ENCODE measurements at regions not wholly inside any gene's neighbourhood (a gene's known extent, or its start where the extent isn't known, plus 50 kb on each side); places are given as distances from the start of the nearest gene placed in this dataset.
"Not testable (repeated sequence)": the region's sequence is repeated elsewhere in the genome, so short reads cannot be mapped to it uniquely, and the experiment has no call there.

GRCh38 chr3:87706176-87706575, 352.6 kb downstream of the CGGBP1 start:
- TF ChIP-seq CTCF (IDR thresholded peaks at IDR 0.05; ENCODE audit: insufficient read depth, low read length, severe bottlenecking), result no peak
- no peaks in the 10 kb centered on the region for H3K36me3 ChIP-seq (ENCODE audit: control insufficient read depth, insufficient read depth, low read length)
- no peaks in the 10 kb centered on the region for H3K27me3 ChIP-seq (ENCODE audit: control insufficient read depth, insufficient read depth, low read length)
- DNase-seq (ENCODE audit: low read depth) (peak; percentile 70), FAIRE-seq (no peak)
- no peak overlapping the region for H3K4me3 ChIP-seq (ENCODE audit: low read depth, low read length)

- no peak overlapping the region for H3K4me3 ChIP-seq (ENCODE audit: low read depth, low read length)
- FAIRE-seq, result no peak
- TF ChIP-seq CTCF (IDR thresholded peaks at IDR 0.05; ENCODE audit: insufficient read depth, low read length, severe bottlenecking), result no peak
- DNase-seq (ENCODE audit: low read depth), result no peak
- H3K36me3 ChIP-seq (ENCODE audit: control insufficient read depth, insufficient read depth, low read length), result no peaks in the 10 kb centered on the region
- no peaks in the 10 kb centered on the region for H3K27me3 ChIP-seq (ENCODE audit: control insufficient read depth, insufficient read depth, low read length)
These were observed 356.2 kb downstream of the CGGBP1 start for GRCh38 chr3:87702600-87702999.

- TF ChIP-seq CTCF (IDR thresholded peaks at IDR 0.05; ENCODE audit: insufficient read depth, low read length, severe bottlenecking), result no peak
- Histone ChIP-seq H3K27me3 (ENCODE audit: control insufficient read depth, insufficient read depth, low read length) (no peaks in the 10 kb centered on the region), H3K4me3 (ENCODE audit: low read depth, low read length) (no peak overlapping the region), H3K36me3 (ENCODE audit: control insufficient read depth, insufficient read depth, low read length) (no peaks in the 10 kb centered on the region)
- DNase-seq (ENCODE audit: low read depth), result peak; percentile 34
- no peak for FAIRE-seq
These were observed 362.4 kb downstream of the CGGBP1 start for GRCh38 chr3:87696124-87697013.

- DNase-seq (ENCODE audit: low read depth), result no peak
- no peak for FAIRE-seq
- H3K27me3 ChIP-seq (ENCODE audit: control insufficient read depth, insufficient read depth, low read length), result no peaks in the 10 kb centered on the region
- H3K4me3 ChIP-seq (ENCODE audit: low read depth, low read length), result no peak overlapping the region
- H3K36me3 ChIP-seq (ENCODE audit: control insufficient read depth, insufficient read depth, low read length), result no peaks in the 10 kb centered on the region
- TF ChIP-seq CTCF (IDR thresholded peaks at IDR 0.05; ENCODE audit: insufficient read depth, low read length, severe bottlenecking), result no peak
These were observed 364.1 kb downstream of the CGGBP1 start for GRCh38 chr3:87694678-87695077.

GRCh38 chr3:87691109-87691508, 367.7 kb downstream of the CGGBP1 start:
- FAIRE-seq, result no peak
- peak; percentile 90 for DNase-seq (ENCODE audit: low read depth)

GRCh38 chr3:87678984-87679660, 379.7 kb downstream of the CGGBP1 start:
- not testable (repeated sequence) for FAIRE-seq; H3K4me3 ChIP-seq (ENCODE audit: low read depth, low read length); H3K36me3 ChIP-seq (ENCODE audit: control insufficient read depth, insufficient read depth, low read length); DNase-seq (ENCODE audit: low read depth); H3K27me3 ChIP-seq (ENCODE audit: control insufficient read depth, insufficient read depth, low read length)

More at GRCh38 chr3:87691109-87691508, 367.7 kb downstream of the CGGBP1 start:
- H3K27me3 ChIP-seq (ENCODE audit: control insufficient read depth, insufficient read depth, low read length), result no peaks in the 10 kb centered on the region
- H3K4me3 ChIP-seq (ENCODE audit: low read depth, low read length), result no peak overlapping the region
- no peaks in the 10 kb centered on the region for H3K36me3 ChIP-seq (ENCODE audit: control insufficient read depth, insufficient read depth, low read length)
- no peak for TF ChIP-seq CTCF (IDR thresholded peaks at IDR 0.05; ENCODE audit: insufficient read depth, low read length, severe bottlenecking)

Measured in bronchial epithelial cell (primary cell).